Endothelial cell of umbilical vein (primary cell): ENCODE measurements at regions not wholly inside any gene's neighbourhood (a gene's known extent, or its start where the extent isn't known, plus 50 kb on each side); places are given as distances from the start of the nearest gene placed in this dataset.

Experiments used
- BruUV-seq: library from RNA; stranded (reverse); fragments of 400-500 nt; replicated peaks from 2 replicates; lab custom pipeline; 2021; lab: Mats Ljungman, UMichigan
- CTCF ChIA-PET: fragments of 300-600, 350-600 bp; sonication (Branson Sonifier 250); formaldehyde crosslinking; loops from one replicate; lab custom pipeline; 2021; ENCODE audit warnings: antibody characterized with exemption, inconsistent platforms; lab: Charles Lee
- POLR2A ChIA-PET: fragments of 300-600, 350-600 bp; sonication (Branson Sonifier 250); formaldehyde crosslinking; loops from one replicate; lab custom pipeline; 2021; ENCODE audit warnings: antibody characterized with exemption, inconsistent platforms; lab: Charles Lee
- DNase-seq: peaks from one replicate; pipeline ENCODE4 v3.0.0-alpha.2; 2011; ENCODE audit warnings: low read depth, low spot score
- FAIRE-seq: peaks from 2 replicates; lab custom pipeline; 2011; peaks lifted over from hg19 to GRCh38; lab: Jason Lieb, UNC
- H2AFZ ChIP-seq: 2 replicates; pipeline ENCODE4 v1.6.0; 2012; ENCODE audit warnings: low read depth, low read length, control low read depth, inconsistent platforms
- H3K27ac ChIP-seq: 2 replicates; pipeline ENCODE4 v1.5.1; 2011; ENCODE audit warnings: low read depth, mild to moderate bottlenecking, control low read depth, low read length, moderate library complexity; ENCODE audit not compliant: insufficient read depth
- H3K27me3 ChIP-seq, 2 experiments: 2 replicates each; pipeline versions ENCODE4 v1.6.0 to v1.6.1; 2011; ENCODE audit warnings: low read length in 2 of 2, mixed read lengths in 1 of 2; ENCODE audit not compliant: control insufficient read depth in 2 of 2, insufficient read depth in 2 of 2
- H3K36me3 ChIP-seq, 2 experiments: 2 replicates in 1 of 2; 3 replicates in 1 of 2; pipeline ENCODE4 v1.5.1; 2011; ENCODE audit warnings: low read length in 2 of 2, mild to moderate bottlenecking in 1 of 2, moderate library complexity in 1 of 2; ENCODE audit not compliant: control insufficient read depth in 2 of 2, insufficient read depth in 2 of 2; ENCODE audit errors: extremely low read depth in 1 of 2
- H3K4me1 ChIP-seq: 3 replicates; pipeline ENCODE4 v1.5.1; 2011; ENCODE audit warnings: mild to moderate bottlenecking, low read length; ENCODE audit not compliant: control insufficient read depth, insufficient read depth; ENCODE audit errors: extremely low read depth
- H3K4me2 ChIP-seq: 2 replicates; pipeline ENCODE4 v1.6.1; 2011; ENCODE audit warnings: low read length, control low read depth, mixed read lengths; ENCODE audit not compliant: insufficient read depth
- H3K4me3 ChIP-seq, 3 experiments: fragments of 200-600 bp in 1 of 3; sonication (generic), shearing (Covaris generic) in 1 of 3; replicated peaks in 1 of 3; 2 replicates each; pipeline ENCODE4 v1.5.1; 2011 to 2016; ENCODE audit warnings: control low read depth in 3 of 3, low read length in 3 of 3, mild to moderate bottlenecking in 2 of 3, inconsistent platforms in 1 of 3, low read depth in 1 of 3, moderate library complexity in 1 of 3; ENCODE audit not compliant: insufficient read depth in 1 of 3
- H3K79me2 ChIP-seq: 2 replicates; pipeline ENCODE4 v1.6.0; 2012; ENCODE audit warnings: low read length, inconsistent platforms; ENCODE audit not compliant: control insufficient read depth, insufficient read depth
- H3K9ac ChIP-seq: replicated peaks from 2 replicates; pipeline ENCODE3; 2011; ENCODE audit warnings: low read length, control low read depth; ENCODE audit not compliant: insufficient read depth; ENCODE audit errors: extremely low read depth
- H3K9me1 ChIP-seq: replicated peaks from 3 replicates; pipeline ENCODE4 v1.6.0; 2011; ENCODE audit warnings: mild to moderate bottlenecking, low read length; ENCODE audit not compliant: control insufficient read depth, insufficient read depth; ENCODE audit errors: extremely low read depth
- H3K9me3 ChIP-seq: replicated peaks from 2 replicates; pipeline ENCODE4 v1.5.1; 2012; ENCODE audit warnings: low read length, inconsistent platforms; ENCODE audit not compliant: control insufficient read depth, insufficient read depth
- H4K20me1 ChIP-seq: replicated peaks from 2 replicates; pipeline ENCODE3; 2011; ENCODE audit warnings: mild to moderate bottlenecking, low read length; ENCODE audit not compliant: control insufficient read depth, insufficient read depth; ENCODE audit errors: extremely low read depth
- CTCF ChIP-seq, 2 donors: IDR thresholded peaks; 1 replicate in 1 of 2; 2 replicates in 1 of 2; pipeline ENCODE4 v1.5.1; 2011; ENCODE audit warnings: low read length in 2 of 2, mild to moderate bottlenecking in 2 of 2, moderate library complexity in 2 of 2, control low read depth in 1 of 2, inconsistent platforms in 1 of 2, low read depth in 1 of 2; ENCODE audit not compliant: insufficient read depth in 1 of 2; ENCODE audit errors: extremely low read depth in 1 of 2
- EZH2 ChIP-seq: IDR thresholded peaks from 2 replicates; pipeline ENCODE4 v1.6.1; 2012; ENCODE audit warnings: borderline replicate concordance, low read depth, mild to moderate bottlenecking, moderate library complexity, low read length, inconsistent platforms; ENCODE audit not compliant: severe bottlenecking
- FOS ChIP-seq: IDR thresholded peaks from 2 replicates; pipeline ENCODE4 v1.6.1; 2011; ENCODE audit warnings: mild to moderate bottlenecking, low read length, moderate library complexity, borderline replicate concordance; ENCODE audit not compliant: insufficient read depth
- GATA2 ChIP-seq: IDR thresholded peaks from 2 replicates; pipeline ENCODE4 v1.7.0; 2011; ENCODE audit warnings: low read depth, mild to moderate bottlenecking, moderate library complexity, mixed read lengths, low read length; ENCODE audit not compliant: insufficient read length, insufficient read depth
- JUN ChIP-seq: IDR thresholded peaks from 2 replicates; pipeline ENCODE4 v1.6.1; 2011; ENCODE audit warnings: borderline replicate concordance, low read depth; ENCODE audit not compliant: insufficient read length, insufficient read depth
- MYC ChIP-seq: IDR thresholded peaks from one replicate; pipeline ENCODE4 v1.6.1; 2011; ENCODE audit warnings: mild to moderate bottlenecking, low read depth, low read length
- POLR2A ChIP-seq: IDR thresholded peaks from 2 replicates; pipeline ENCODE4 v1.6.1; 2012; ENCODE audit warnings: low read depth, mild to moderate bottlenecking, control low read depth, low read length
- POLR2AphosphoS5 ChIP-seq: IDR thresholded peaks from 2 replicates; pipeline ENCODE4 v1.6.1; 2012; ENCODE audit warnings: low read depth, mild to moderate bottlenecking, control low read depth, low read length, moderate library complexity; ENCODE audit not compliant: insufficient read depth
- dilution Hi-C: fragments of 300-500 bp; cut with MboI; formaldehyde crosslinking; loops from one replicate; pipeline ENCODE4 v1.15.0; 2019; ENCODE audit warnings: low sequenced_read_pairs; ENCODE audit not compliant: extremely low pct_ligation_motif_present
- intact Hi-C: fragments of 100-400 bp; cut with micrococcal nuclease; formaldehyde crosslinking; loops from one replicate; pipeline ENCODE4 v1.10.0; 2022
- TF ChIP-seq, protein P1 (sequence below): IDR thresholded peaks from 2 replicates; pipeline ENCODE4 v1.6.1; 2011; ENCODE audit not compliant: insufficient read depth, insufficient read length

DNA sequence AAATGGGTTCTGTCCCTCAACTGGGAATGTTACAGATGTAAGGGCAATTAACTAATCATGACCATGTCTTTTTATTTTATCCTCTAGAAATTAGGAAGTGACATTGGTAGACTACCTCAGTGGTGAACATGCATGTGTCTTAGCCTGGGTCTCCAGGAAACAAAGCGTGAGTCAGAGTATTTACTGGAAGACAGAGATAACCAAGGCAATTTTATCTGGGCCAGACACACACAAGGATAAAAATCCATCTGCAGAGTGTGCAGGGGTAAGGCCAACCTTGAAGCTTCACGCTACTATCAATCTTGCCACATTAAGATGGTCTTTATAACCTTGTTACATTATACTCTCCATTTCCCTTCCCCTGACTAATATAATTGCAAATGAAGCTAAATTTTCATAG lies 487.5 kb downstream of the SUCLG1 start:
- H3K9me1 ChIP-seq, result no peaks in the 10 kb centered on the region
- no peak overlapping the region for H3K9ac ChIP-seq
- H3K27ac ChIP-seq, result no peak overlapping the region
- no TSS peak for BruUV-seq
- DNase-seq, result no peak
- H3K4me2 ChIP-seq, result no peak overlapping the region
- no peaks in the 10 kb centered on the region for H3K4me1 ChIP-seq
- dilution Hi-C loops, result no loop called here
- intact Hi-C loops, result no loop called here
- no peak overlapping the region for H3K4me3 ChIP-seq
- H3K9me3 ChIP-seq, result peaks cover 3% of the 10 kb centered on the region
- no peaks in the 10 kb centered on the region for H4K20me1 ChIP-seq
- no peak for FAIRE-seq
- no peaks in the 10 kb centered on the region for H3K79me2 ChIP-seq
- ChIA-PET POLR2A (interaction anchor here (0.6 kb wide), 1 partner anchor 297 kb away, joined by 3 read pairs; no protein-coding TSS in a partner anchor), CTCF (no interaction called here)
- TF ChIP-seq, protein P1, sequence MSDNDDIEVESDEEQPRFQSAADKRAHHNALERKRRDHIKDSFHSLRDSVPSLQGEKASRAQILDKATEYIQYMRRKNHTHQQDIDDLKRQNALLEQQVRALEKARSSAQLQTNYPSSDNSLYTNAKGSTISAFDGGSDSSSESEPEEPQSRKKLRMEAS, result no peak
- no peak for TF ChIP-seq JUN
- TF ChIP-seq POLR2A, result no peak
- no peak for TF ChIP-seq MYC
- no peak overlapping the region for H2AFZ ChIP-seq
- H3K36me3 ChIP-seq, result no peaks in the 10 kb centered on the region
- H3K27me3 ChIP-seq, result no peaks in the 10 kb centered on the region

GRCh38 chr2:83970217-83970929 lies 488.7 kb downstream of the SUCLG1 start:
- TF ChIP-seq MYC (no peak), POLR2A (no peak), EZH2 (no peak), POLR2AphosphoS5 (no peak), JUN (no peak), GATA2 (no peak), FOS (no peak), CTCF (IDR thresholded peaks at IDR 0.05; ENCODE audit: extremely low read depth in 1 of 2, insufficient read depth in 1 of 2, low read depth in 1 of 2, low read length in 2 of 2) (no peak)
- TF ChIP-seq, protein P1, result no peak
- Histone ChIP-seq H3K4me3 (no peak overlapping the region), H3K9me1 (no peaks in the 10 kb centered on the region), H3K9me3 (peaks cover 3% of the 10 kb centered on the region), H3K27me3 (no peaks in the 10 kb centered on the region), H2AFZ (no peak overlapping the region), H3K9ac (no peak overlapping the region), H3K27ac (no peak overlapping the region), H3K36me3 (no peaks in the 10 kb centered on the region), H3K79me2 (no peaks in the 10 kb centered on the region), H4K20me1 (no peaks in the 10 kb centered on the region), H3K4me2 (no peak overlapping the region), H3K4me1 (no peaks in the 10 kb centered on the region)
- intact Hi-C loops, result no loop called here
- CTCF ChIA-PET, result no interaction called here
- dilution Hi-C loops, result no loop called here
- DNase-seq (no peak), FAIRE-seq (no peak)
- POLR2A ChIA-PET, result no interaction called here
- no TSS peak for BruUV-seq
